ENCODE measurements at regions not wholly inside any gene's neighbourhood (a gene's known extent, or its start where the extent isn't known, plus 50 kb on each side); places are given as distances from the start of the nearest gene placed in this dataset.

DNA sequence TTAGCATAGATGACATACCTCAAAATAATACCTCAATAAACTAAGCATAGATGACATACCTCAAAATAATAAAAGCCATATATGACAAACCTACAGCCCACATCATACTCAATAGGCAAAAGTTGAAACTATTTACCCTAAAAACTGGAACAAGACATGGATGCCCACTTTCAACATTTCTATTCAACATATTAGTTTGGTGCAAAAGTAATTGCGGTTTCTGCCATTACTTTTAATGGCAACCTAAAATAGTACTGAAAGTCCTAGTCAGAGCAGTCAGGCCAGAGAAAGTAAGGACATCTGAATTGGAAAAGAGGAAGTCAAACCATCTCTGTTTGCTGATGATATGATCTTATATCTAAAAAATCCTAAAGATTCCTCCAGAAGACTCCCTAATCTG, 250.4 kb downstream of the RAB28 start:
- TF ChIP-seq, protein P1, sequence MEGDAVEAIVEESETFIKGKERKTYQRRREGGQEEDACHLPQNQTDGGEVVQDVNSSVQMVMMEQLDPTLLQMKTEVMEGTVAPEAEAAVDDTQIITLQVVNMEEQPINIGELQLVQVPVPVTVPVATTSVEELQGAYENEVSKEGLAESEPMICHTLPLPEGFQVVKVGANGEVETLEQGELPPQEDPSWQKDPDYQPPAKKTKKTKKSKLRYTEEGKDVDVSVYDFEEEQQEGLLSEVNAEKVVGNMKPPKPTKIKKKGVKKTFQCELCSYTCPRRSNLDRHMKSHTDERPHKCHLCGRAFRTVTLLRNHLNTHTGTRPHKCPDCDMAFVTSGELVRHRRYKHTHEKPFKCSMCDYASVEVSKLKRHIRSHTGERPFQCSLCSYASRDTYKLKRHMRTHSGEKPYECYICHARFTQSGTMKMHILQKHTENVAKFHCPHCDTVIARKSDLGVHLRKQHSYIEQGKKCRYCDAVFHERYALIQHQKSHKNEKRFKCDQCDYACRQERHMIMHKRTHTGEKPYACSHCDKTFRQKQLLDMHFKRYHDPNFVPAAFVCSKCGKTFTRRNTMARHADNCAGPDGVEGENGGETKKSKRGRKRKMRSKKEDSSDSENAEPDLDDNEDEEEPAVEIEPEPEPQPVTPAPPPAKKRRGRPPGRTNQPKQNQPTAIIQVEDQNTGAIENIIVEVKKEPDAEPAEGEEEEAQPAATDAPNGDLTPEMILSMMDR (IDR thresholded peaks at IDR 0.05), result no peak
- no peak for TF ChIP-seq POLR2A (IDR thresholded peaks at IDR 0.05)
- no peak for TF ChIP-seq POLR2AphosphoS5 (IDR thresholded peaks at IDR 0.05)
- no peak for TF ChIP-seq EP300 (IDR thresholded peaks at IDR 0.05)
